ENCODE measurements at regions not wholly inside any gene's neighbourhood (a gene's known extent, or its start where the extent isn't known, plus 50 kb on each side); places are given as distances from the start of the nearest gene placed in this dataset.

DNA sequence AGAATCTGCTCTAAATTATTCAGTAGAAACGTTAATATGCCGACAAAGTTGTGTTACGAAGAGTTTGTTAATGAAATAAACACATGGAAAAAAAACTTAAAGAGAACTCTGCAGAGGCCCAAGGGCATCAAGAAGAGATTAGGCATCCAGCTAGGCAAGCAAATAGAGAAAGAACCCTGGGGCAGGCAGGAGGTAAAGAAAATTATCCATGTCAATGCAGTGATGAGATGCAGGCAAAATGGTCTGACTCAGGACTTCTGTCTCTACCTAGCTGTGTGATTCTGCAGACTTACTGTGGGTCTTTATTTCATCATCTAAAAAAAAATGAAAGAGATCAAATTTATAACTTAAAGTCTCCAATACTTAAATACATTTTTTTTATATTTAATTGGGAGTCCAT, 448.0 kb downstream of the HAO1 start:
- Histone ChIP-seq H3K27me3 (no peaks in the 10 kb centered on the region), H3K4me3 (replicated peaks in 1 of 3) (no peak overlapping the region), H3K27ac (no peak overlapping the region), H3K9me3 (no peaks in the 10 kb centered on the region), H3K36me3 (no peaks in the 10 kb centered on the region), H3K4me1 (no peaks in the 10 kb centered on the region)
- intact Hi-C loops (cut with DNase I) = no loop called here
- no peak for DNase-seq
- 71 to 77% methylated on average over 3 of the region's 3 CpGs for WGBS, 2 donors
- TF ChIP-seq, protein P1, sequence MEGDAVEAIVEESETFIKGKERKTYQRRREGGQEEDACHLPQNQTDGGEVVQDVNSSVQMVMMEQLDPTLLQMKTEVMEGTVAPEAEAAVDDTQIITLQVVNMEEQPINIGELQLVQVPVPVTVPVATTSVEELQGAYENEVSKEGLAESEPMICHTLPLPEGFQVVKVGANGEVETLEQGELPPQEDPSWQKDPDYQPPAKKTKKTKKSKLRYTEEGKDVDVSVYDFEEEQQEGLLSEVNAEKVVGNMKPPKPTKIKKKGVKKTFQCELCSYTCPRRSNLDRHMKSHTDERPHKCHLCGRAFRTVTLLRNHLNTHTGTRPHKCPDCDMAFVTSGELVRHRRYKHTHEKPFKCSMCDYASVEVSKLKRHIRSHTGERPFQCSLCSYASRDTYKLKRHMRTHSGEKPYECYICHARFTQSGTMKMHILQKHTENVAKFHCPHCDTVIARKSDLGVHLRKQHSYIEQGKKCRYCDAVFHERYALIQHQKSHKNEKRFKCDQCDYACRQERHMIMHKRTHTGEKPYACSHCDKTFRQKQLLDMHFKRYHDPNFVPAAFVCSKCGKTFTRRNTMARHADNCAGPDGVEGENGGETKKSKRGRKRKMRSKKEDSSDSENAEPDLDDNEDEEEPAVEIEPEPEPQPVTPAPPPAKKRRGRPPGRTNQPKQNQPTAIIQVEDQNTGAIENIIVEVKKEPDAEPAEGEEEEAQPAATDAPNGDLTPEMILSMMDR (IDR thresholded peaks at IDR 0.05) = no peak
- TF ChIP-seq POLR2A (IDR thresholded peaks at IDR 0.05) = no peak

DNA sequence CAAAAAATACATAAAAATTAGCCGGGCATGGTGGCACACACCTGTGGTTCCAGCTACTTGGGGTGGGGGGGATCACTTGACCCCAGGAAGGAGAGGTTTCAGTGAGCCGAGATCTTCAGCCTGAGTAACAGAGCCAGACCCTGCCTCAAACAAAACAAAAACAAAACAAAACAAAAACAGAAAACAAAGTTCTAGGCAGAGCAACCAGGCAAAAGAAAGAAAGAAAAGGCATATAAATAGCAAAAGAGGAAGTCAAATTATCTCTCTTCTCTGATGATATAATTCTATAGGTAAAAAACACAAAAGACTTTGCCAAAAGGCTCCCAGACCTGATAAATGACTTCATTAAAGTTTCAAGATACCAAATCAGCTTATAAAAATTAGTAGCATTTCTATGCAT, 446.9 kb downstream of the HAO1 start:
- H3K27ac ChIP-seq = no peak overlapping the region
- no peaks in the 10 kb centered on the region for H3K9me3 ChIP-seq
- intact Hi-C loops (cut with DNase I) = no loop called here
- H3K27me3 ChIP-seq = no peaks in the 10 kb centered on the region
- no peak overlapping the region for H3K4me3 ChIP-seq (replicated peaks in 1 of 3)
- no peaks in the 10 kb centered on the region for H3K36me3 ChIP-seq
- 90 to 93% methylated on average over 2 of the region's 2 CpGs for WGBS, 2 donors
- TF ChIP-seq, protein P1 (IDR thresholded peaks at IDR 0.05) = no peak
- TF ChIP-seq POLR2A (IDR thresholded peaks at IDR 0.05) = no peak
- DNase-seq = no peak
- no peaks in the 10 kb centered on the region for H3K4me1 ChIP-seq

DNA sequence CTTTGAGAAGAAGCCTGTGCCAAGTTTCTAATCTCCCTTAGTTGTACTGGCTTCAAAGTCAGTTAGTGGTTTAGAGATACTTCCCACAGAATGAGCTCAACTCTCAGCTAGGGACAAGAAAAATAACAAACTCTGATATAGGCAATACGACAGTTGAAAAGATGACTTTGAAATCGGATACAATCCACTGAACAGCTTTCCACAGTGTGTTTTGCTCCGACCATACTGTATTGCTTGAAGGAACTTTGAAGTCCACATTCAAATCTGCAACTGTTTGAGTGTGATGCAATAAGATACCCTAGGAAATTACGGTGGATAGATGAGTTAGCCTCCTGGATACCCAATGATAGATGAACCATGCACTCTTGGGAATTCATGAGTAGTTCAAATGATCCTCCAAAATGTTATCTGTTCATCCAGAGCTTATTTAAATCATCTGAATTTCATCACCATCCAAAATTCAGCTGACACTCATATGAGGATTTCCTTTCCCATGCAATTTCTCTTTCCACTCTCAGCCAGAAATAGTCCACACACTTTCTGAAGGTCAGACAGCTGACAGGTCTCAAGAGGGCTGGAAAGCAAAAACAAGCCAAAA, 443.8 kb downstream of the HAO1 start:
- Histone ChIP-seq H3K27ac (no peak overlapping the region), H3K4me1 (no peaks in the 10 kb centered on the region), H3K4me3 (replicated peaks in 1 of 3) (no peak overlapping the region), H3K36me3 (no peaks in the 10 kb centered on the region), H3K27me3 (no peaks in the 10 kb centered on the region), H3K9me3 (no peaks in the 10 kb centered on the region)
- DNase-seq = no peak
- 39 to 40% methylated on average over 4 of the region's 4 CpGs for WGBS, 2 donors
- TF ChIP-seq, protein P1 (IDR thresholded peaks at IDR 0.05) = no peak
- TF ChIP-seq POLR2A (IDR thresholded peaks at IDR 0.05) = no peak
- intact Hi-C loops (cut with DNase I) = no loop called here

DNA sequence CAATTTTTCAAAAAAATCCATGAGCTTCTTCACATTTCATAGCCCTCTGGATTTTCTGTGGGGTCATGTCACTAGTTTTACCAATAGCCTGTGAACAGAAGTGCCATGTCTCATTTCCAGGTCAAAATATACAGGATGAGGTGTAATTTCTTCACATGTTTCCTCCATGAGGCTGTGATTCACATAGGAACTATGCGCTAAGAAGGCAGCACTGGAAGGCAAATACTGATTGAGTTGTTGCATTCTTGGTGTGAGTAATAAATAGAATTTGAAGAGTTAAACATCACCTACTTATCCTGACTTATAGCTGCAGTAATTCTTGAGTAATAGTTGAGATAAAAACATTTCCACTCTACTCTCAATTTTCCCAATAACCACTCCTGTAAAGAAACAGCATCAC, 442.3 kb downstream of the HAO1 start:
- TF ChIP-seq, protein P1 (IDR thresholded peaks at IDR 0.05) = no peak
- no peak for TF ChIP-seq POLR2A (IDR thresholded peaks at IDR 0.05)
- 86 to 94% methylated on average over 1 of the region's 1 CpG for WGBS, 2 donors

DNA sequence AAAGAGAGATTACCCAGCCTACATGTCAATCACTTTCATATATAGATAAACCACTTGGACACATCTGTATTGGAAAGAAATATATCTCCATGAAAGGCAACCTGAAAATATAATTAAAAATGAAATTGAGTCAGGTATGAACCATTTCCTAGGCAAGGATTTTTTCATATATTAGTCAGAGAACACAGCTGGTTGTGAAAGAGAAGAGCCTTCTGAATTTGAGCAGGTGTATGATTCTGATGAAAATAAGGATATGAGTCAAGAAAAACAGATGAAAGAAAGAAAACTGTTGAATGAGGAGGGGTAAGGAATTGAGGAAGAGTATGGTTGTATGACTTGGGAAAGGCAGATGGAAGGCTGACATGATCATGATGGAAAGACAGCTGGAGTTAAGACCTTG, 441.1 kb downstream of the HAO1 start:
- no peaks in the 10 kb centered on the region for H3K27me3 ChIP-seq
- no peak overlapping the region for H3K4me3 ChIP-seq (replicated peaks in 1 of 3)
- no peaks in the 10 kb centered on the region for H3K4me1 ChIP-seq
- no peak for DNase-seq
- no peak overlapping the region for H3K27ac ChIP-seq
- H3K36me3 ChIP-seq = no peaks in the 10 kb centered on the region
- no peak for TF ChIP-seq POLR2A (IDR thresholded peaks at IDR 0.05)
- TF ChIP-seq, protein P1 (IDR thresholded peaks at IDR 0.05) = no peak
- intact Hi-C loops (cut with DNase I) = no loop called here
- no peaks in the 10 kb centered on the region for H3K9me3 ChIP-seq

More for the DNA sequence above, 442.3 kb downstream of the HAO1 start:
- Histone ChIP-seq H3K9me3 (no peaks in the 10 kb centered on the region), H3K36me3 (no peaks in the 10 kb centered on the region), H3K4me3 (replicated peaks in 1 of 3) (no peak overlapping the region), H3K4me1 (no peaks in the 10 kb centered on the region), H3K27me3 (no peaks in the 10 kb centered on the region), H3K27ac (no peak overlapping the region)
- DNase-seq = no peak
- intact Hi-C loops (cut with DNase I) = no loop called here
